GM19397 (cell line): ENCODE measurements at regions not wholly inside any gene's neighbourhood (a gene's known extent, or its start where the extent isn't known, plus 50 kb on each side); places are given as distances from the start of the nearest gene placed in this dataset.
"Not testable (repeated sequence)": the region's sequence is repeated elsewhere in the genome, so short reads cannot be mapped to it uniquely, and the experiment has no call there.

Experiments
- ATAC-seq: cut with Tn5 transposase; IDR thresholded peaks from one replicate; pipeline ENCODE4 v1.9.1; 2021; ENCODE audit warnings: mild to moderate bottlenecking, moderate library complexity; ENCODE audit not compliant: unreplicated experiment

- no peak for ATAC-seq
Measured at GRCh38 chr9:16052757-16053530, 500.1 kb downstream of the CCDC171 start.

- ATAC-seq: no peak
Measured at GRCh38 chr9:16057541-16057940, 504.7 kb downstream of the CCDC171 start.

GRCh38 chr9:16058131-16058549 is 505.3 kb downstream of the CCDC171 start:
- ATAC-seq: no peak

- ATAC-seq: peak; percentile 52
Measured at GRCh38 chr9:16060436-16061129, 507.7 kb downstream of the CCDC171 start.

GRCh38 chr9:16062542-16063240 is 509.8 kb downstream of the CCDC171 start:
- ATAC-seq: no peak

- no peak for ATAC-seq
Measured at GRCh38 chr9:16063241-16063591, 510.4 kb downstream of the CCDC171 start.

- no peak for ATAC-seq
Measured at GRCh38 chr9:16064771-16065170, 511.9 kb downstream of the CCDC171 start.

GRCh38 chr9:16066201-16066600 is 513.4 kb downstream of the CCDC171 start:
- ATAC-seq: not testable (repeated sequence)

GRCh38 chr9:16068476-16068875 is 515.6 kb downstream of the CCDC171 start:
- no peak for ATAC-seq

GRCh38 chr9:16069249-16069648 is 516.4 kb downstream of the CCDC171 start:
- ATAC-seq: no peak

GRCh38 chr9:16069671-16070454 is 517.0 kb downstream of the CCDC171 start:
- ATAC-seq: no peak

- ATAC-seq: no peak
Measured at GRCh38 chr9:16070455-16071145, 517.8 kb downstream of the CCDC171 start.

GRCh38 chr9:16071400-16071799 is 518.6 kb downstream of the CCDC171 start:
- ATAC-seq: no peak

- ATAC-seq: no peak
Measured at GRCh38 chr9:16074963-16075362, 522.1 kb downstream of the CCDC171 start.

- no peak for ATAC-seq
Measured at GRCh38 chr9:16075696-16076095, 522.9 kb downstream of the CCDC171 start.

GRCh38 chr9:16076511-16076910 is 523.7 kb downstream of the CCDC171 start:
- no peak for ATAC-seq

GRCh38 chr9:16082796-16083195 is 530.0 kb downstream of the CCDC171 start:
- no peak for ATAC-seq

- no peak for ATAC-seq
Measured at GRCh38 chr9:16085167-16085726, 532.4 kb downstream of the CCDC171 start.

GRCh38 chr9:16090907-16091629 is 538.2 kb downstream of the CCDC171 start:
- no peak for ATAC-seq
